ENCODE measurements at regions not wholly inside any gene's neighbourhood (a gene's known extent, or its start where the extent isn't known, plus 50 kb on each side); places are given as distances from the start of the nearest gene placed in this dataset.

DNA sequence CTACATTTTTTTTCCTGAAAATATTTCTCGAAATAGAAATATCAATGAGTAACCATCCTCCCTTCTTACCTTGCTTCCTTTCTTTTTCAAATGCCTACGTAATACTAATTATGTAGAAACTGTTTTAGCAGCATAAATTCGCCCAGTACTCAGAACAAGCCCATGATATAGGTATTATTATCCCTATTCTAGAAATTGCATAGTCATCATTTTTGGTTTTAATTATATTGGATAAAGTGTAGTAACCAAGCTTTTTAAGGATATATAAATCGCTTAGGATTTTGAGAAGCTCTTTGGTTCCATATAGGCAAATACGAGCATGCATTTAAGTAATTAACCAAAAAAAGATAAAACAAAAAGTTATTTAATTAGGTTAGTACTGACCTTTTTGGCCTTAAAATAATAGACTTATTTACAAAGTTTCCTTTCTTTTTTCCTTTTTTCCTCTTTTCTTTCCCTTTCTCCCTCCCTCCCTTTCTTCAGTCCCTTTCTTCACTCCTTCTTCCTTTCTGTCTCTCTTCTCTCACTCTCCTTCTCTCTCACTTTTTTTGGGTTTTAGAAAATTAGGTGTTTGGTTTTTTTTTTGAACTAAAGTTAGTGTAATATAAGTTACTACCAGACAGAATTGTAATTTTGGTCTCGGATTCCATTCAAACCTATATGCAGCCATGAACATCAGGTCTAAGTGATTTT, 457.7 kb downstream of the RFPL4B start:
- WGBS, 2 donors: 81 to 92% methylated on average over 6 of the region's 6 CpGs
- no peaks in the 10 kb centered on the region for H3K4me1 ChIP-seq
- H3K9me3 ChIP-seq: no peaks in the 10 kb centered on the region
- TF ChIP-seq, protein P1, sequence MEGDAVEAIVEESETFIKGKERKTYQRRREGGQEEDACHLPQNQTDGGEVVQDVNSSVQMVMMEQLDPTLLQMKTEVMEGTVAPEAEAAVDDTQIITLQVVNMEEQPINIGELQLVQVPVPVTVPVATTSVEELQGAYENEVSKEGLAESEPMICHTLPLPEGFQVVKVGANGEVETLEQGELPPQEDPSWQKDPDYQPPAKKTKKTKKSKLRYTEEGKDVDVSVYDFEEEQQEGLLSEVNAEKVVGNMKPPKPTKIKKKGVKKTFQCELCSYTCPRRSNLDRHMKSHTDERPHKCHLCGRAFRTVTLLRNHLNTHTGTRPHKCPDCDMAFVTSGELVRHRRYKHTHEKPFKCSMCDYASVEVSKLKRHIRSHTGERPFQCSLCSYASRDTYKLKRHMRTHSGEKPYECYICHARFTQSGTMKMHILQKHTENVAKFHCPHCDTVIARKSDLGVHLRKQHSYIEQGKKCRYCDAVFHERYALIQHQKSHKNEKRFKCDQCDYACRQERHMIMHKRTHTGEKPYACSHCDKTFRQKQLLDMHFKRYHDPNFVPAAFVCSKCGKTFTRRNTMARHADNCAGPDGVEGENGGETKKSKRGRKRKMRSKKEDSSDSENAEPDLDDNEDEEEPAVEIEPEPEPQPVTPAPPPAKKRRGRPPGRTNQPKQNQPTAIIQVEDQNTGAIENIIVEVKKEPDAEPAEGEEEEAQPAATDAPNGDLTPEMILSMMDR (IDR thresholded peaks at IDR 0.05): no peak
- intact Hi-C loops (cut with DNase I): no loop called here
- H3K27me3 ChIP-seq: no peaks in the 10 kb centered on the region
- H3K36me3 ChIP-seq: no peaks in the 10 kb centered on the region
- no peak for DNase-seq
- no peak overlapping the region for H3K4me3 ChIP-seq
- no peak overlapping the region for H3K27ac ChIP-seq

DNA sequence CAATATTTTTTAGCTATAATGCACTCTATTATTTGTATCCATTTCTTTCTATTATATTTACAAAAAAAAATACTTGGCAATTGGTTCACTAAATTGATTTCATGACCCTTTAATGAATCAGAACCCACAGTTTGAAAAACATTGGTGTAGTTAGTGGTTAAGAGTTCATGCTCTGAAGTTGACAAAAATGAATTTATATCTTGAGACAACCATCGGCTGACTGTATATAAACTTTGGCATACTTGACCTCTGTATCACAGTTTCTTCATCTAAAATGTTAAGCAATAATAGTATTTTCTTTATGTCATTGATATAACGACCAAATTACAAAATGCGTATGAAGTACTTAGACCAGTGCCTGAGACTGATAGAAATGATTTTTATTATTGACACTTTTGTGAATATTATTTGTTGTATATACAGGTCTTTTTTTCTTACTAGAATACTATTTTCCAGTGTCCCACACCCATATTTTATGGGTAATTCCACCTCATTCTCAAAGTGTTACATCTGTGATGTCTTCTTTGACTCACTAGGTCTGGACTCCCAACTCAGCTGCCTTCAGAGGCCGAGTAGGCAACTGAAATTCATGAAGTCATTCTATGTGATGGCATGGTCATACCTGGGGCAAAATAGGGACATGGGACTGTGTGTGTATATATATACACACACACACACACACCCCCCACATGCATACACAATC, 459.2 kb downstream of the RFPL4B start:
- no peak overlapping the region for H3K27ac ChIP-seq
- H3K36me3 ChIP-seq: no peaks in the 10 kb centered on the region
- no peaks in the 10 kb centered on the region for H3K9me3 ChIP-seq
- DNase-seq: no peak
- no peaks in the 10 kb centered on the region for H3K4me1 ChIP-seq
- TF ChIP-seq, protein P1 (IDR thresholded peaks at IDR 0.05): no peak
- TF ChIP-seq POLR2A (IDR thresholded peaks at IDR 0.05): no peak
- intact Hi-C loops (cut with DNase I): no loop called here
- 84 to 86% methylated on average over 4 of the region's 4 CpGs for WGBS, 2 donors
- no peak overlapping the region for H3K4me3 ChIP-seq
- no peaks in the 10 kb centered on the region for H3K27me3 ChIP-seq

DNA sequence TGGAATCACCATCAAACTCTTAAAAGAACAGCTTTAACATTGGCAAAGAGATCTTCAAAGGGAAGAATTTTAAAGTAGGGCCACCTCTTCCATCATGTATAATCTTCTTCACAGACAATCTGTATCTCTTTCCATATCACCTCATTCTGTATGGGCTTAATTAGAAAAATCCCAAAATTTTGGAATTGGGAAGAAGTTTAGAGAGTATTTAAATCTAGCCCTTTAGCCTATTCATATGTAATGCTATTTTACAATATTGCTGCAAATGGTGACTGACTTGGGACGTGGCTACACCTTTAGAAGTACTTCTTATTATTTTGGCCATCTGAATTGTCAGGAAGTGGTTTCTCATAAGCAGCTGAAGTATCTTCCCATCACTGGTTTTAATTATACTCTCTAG, 474.3 kb downstream of the RFPL4B start:
- Histone ChIP-seq H3K4me1 (no peaks in the 10 kb centered on the region), H3K9me3 (no peaks in the 10 kb centered on the region), H3K4me3 (no peak overlapping the region), H3K36me3 (no peaks in the 10 kb centered on the region), H3K27me3 (no peaks in the 10 kb centered on the region), H3K27ac (no peak overlapping the region)
- intact Hi-C loops (cut with DNase I): no loop called here
- WGBS, 2 donors: 48 to 63% methylated on average over 1 of the region's 1 CpG
- TF ChIP-seq POLR2A (IDR thresholded peaks at IDR 0.05): no peak
- TF ChIP-seq, protein P1 (IDR thresholded peaks at IDR 0.05): no peak
- no peak for DNase-seq

DNA sequence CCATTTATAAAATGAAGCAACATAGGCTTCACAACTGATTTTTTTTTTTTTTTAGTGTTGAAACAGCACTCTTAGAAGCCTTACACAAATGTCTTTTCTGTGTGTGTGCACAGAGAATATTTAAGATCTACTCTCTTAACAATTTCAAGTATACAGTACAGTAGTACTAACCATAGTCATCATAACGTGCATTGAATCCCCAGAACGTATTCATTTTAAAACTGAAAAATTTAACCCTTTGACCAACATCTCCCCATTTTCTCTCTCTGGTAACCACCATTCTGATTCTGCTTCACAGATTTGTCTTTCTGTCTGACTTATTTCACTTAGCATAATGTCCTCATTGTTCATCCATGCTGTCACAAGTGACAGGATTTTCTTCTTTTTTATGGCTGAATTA, 475.6 kb downstream of the RFPL4B start:
- H3K4me1 ChIP-seq: no peaks in the 10 kb centered on the region
- H3K4me3 ChIP-seq: no peak overlapping the region
- H3K36me3 ChIP-seq: no peaks in the 10 kb centered on the region
- WGBS, 2 donors: 65 to 83% methylated on average over 2 of the region's 2 CpGs
- H3K9me3 ChIP-seq: no peaks in the 10 kb centered on the region
- TF ChIP-seq, protein P1 (IDR thresholded peaks at IDR 0.05): no peak
- no peak for TF ChIP-seq POLR2A (IDR thresholded peaks at IDR 0.05)
- H3K27ac ChIP-seq: no peak overlapping the region
- intact Hi-C loops (cut with DNase I): no loop called here
- H3K27me3 ChIP-seq: no peaks in the 10 kb centered on the region
- no peak for DNase-seq

DNA sequence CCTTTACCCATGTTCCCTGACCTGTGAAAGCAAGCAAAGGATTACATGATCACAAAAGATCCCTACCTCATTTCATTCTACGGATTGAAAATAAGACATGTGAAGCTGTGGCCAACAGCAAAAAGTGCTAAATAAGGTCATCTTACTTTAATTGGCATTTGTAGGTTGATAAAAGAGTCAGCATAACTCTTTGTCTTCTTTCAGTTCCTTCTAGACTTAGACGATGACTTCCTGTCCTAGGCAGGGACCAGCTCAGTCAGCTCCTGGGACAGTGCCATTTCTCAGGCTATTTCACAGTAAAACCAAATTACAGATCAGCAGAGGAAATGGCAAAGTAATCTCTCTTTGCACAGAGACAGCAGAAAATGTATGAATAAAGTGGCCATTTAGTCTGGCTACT, 480.7 kb downstream of the RFPL4B start:
- no peaks in the 10 kb centered on the region for H3K27me3 ChIP-seq
- intact Hi-C loops (cut with DNase I): no loop called here
- H3K9me3 ChIP-seq: no peaks in the 10 kb centered on the region
- DNase-seq: no peak
- H3K4me1 ChIP-seq: no peaks in the 10 kb centered on the region
- no peaks in the 10 kb centered on the region for H3K36me3 ChIP-seq
- TF ChIP-seq POLR2A (IDR thresholded peaks at IDR 0.05): no peak
- TF ChIP-seq, protein P1 (IDR thresholded peaks at IDR 0.05): no peak
- H3K4me3 ChIP-seq: no peak overlapping the region
- 25 to 26% methylated on average over 2 of the region's 2 CpGs for whole genome bisulfite sequencing, 2 donors
- no peak overlapping the region for H3K27ac ChIP-seq

Data from esophagus squamous epithelium (tissue), 5 donors.